Peyer's patch (tissue), 4 donors: ENCODE measurements at regions not wholly inside any gene's neighbourhood (a gene's known extent, or its start where the extent isn't known, plus 50 kb on each side); places are given as distances from the start of the nearest gene placed in this dataset.

Source experiments
- DNase-seq, 3 donors: peaks; one replicate each; pipeline ENCODE4 v3.0.0-alpha.2; 2017 to 2019
- H3K27ac ChIP-seq, 4 donors: fragments of 200-600 bp; sonication (generic); one replicate each; pipeline ENCODE4 v1.5.1; 2016 to 2019
- H3K27me3 ChIP-seq, 2 donors: fragments of 200-600 bp; sonication (generic); one replicate each; pipeline ENCODE4 v1.5.1; 2019
- H3K36me3 ChIP-seq, 3 donors: fragments of 200-600 bp; sonication (generic); one replicate each; pipeline ENCODE4 v1.5.1; 2016 to 2019
- H3K4me1 ChIP-seq, 4 donors: fragments of 200-600 bp; sonication (generic); one replicate each; pipeline ENCODE4 v1.5.1; 2016 to 2019
- H3K4me3 ChIP-seq, 4 donors: fragments of 200-600 bp; sonication (generic); 1 replicate in 3 of 4; 2 replicates in 1 of 4; pipeline ENCODE4 v1.5.1; 2016 to 2019; ENCODE audit warnings: mild to moderate bottlenecking in 1 of 4
- H3K9me3 ChIP-seq, 4 donors: fragments of 200-600 bp; sonication (generic); one replicate each; pipeline ENCODE4 v1.5.1; 2016 to 2019; ENCODE audit warnings: mild to moderate bottlenecking in 1 of 4
- POLR2A ChIP-seq, 2 donors: fragments of 450-650 bp; IDR thresholded peaks; one replicate each; pipeline ENCODE4 v1.5.1; 2017; ENCODE audit warnings: antibody characterized with exemption in 2 of 2, mild to moderate bottlenecking in 2 of 2, moderate library complexity in 2 of 2
- TF ChIP-seq, protein P1 (sequence below), 6 experiments: fragments of 450-650 bp in 4 of 6; fragments of 200-600 bp in 2 of 6; sonication (generic) in 1 of 6; IDR thresholded peaks; one replicate each; pipeline ENCODE4 v1.5.1; 2017 to 2019; ENCODE audit warnings: antibody characterized with exemption in 6 of 6, mild to moderate bottlenecking in 3 of 6, moderate library complexity in 1 of 6

DNA sequence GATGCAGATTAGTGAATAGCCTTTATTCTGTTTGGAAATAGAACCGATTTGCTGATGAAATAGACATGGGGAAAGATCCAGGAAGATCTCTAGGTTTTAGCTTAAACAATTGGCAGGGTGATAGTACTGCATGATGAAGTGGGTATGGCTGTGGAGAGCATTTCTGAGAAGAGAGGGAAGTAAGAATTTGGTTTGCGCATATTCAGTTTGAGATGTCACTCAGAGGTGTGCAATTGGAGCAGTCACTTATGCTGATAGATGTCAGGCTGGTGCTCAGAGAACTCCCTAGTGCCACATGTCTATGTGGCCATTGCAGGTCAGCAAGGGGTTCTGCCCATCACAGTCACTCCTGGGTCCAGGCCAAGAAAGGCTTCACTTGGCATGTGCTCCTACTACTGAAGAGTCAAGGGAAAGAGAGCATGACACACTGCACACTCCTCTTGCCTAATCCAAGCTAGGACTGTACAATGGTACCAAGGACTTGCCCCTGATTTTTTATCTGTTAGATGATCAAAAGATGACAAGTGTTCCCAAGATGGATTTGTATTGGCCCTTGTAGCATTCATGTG, 57.2 kb upstream of the ST8SIA2 start:
- no peaks in the 10 kb centered on the region for H3K27me3 ChIP-seq
- TF ChIP-seq, protein P1, sequence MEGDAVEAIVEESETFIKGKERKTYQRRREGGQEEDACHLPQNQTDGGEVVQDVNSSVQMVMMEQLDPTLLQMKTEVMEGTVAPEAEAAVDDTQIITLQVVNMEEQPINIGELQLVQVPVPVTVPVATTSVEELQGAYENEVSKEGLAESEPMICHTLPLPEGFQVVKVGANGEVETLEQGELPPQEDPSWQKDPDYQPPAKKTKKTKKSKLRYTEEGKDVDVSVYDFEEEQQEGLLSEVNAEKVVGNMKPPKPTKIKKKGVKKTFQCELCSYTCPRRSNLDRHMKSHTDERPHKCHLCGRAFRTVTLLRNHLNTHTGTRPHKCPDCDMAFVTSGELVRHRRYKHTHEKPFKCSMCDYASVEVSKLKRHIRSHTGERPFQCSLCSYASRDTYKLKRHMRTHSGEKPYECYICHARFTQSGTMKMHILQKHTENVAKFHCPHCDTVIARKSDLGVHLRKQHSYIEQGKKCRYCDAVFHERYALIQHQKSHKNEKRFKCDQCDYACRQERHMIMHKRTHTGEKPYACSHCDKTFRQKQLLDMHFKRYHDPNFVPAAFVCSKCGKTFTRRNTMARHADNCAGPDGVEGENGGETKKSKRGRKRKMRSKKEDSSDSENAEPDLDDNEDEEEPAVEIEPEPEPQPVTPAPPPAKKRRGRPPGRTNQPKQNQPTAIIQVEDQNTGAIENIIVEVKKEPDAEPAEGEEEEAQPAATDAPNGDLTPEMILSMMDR (IDR thresholded peaks at IDR 0.05): no peak
- TF ChIP-seq POLR2A (IDR thresholded peaks at IDR 0.05): no peak
- no peak overlapping the region for H3K4me3 ChIP-seq
- no peaks in the 10 kb centered on the region for H3K36me3 ChIP-seq
- no peak for DNase-seq
- no peaks in the 10 kb centered on the region for H3K4me1 ChIP-seq
- H3K9me3 ChIP-seq: no peaks in the 10 kb centered on the region
- H3K27ac ChIP-seq: no peak overlapping the region

DNA sequence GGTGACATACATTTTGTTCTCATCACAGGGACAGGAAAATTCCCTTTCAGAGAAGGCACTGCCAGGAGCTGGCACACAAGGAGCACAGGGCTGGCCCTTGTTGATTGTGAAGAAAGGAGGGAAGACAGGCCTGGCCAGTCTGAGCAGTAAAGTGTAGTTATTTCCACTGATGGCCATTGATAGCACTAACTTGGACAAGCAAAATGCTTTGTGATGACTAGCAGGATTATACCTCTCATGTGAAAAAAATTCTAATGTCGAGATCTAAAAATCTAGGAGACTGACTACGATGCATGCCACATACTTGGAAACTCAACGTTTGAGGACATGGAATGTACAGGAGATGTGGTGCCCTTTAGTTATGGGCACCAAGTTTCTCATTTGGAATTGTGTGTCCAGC, 54.3 kb upstream of the ST8SIA2 start:
- H3K9me3 ChIP-seq: no peaks in the 10 kb centered on the region
- H3K4me1 ChIP-seq: no peaks in the 10 kb centered on the region
- DNase-seq: no peak
- no peak overlapping the region for H3K27ac ChIP-seq
- no peaks in the 10 kb centered on the region for H3K36me3 ChIP-seq
- H3K27me3 ChIP-seq: no peaks in the 10 kb centered on the region
- H3K4me3 ChIP-seq: no peak overlapping the region
- TF ChIP-seq POLR2A (IDR thresholded peaks at IDR 0.05): no peak
- TF ChIP-seq, protein P1 (IDR thresholded peaks at IDR 0.05): no peak
